SK-N-MC (cell line): ENCODE measurements at regions not wholly inside any gene's neighbourhood (a gene's known extent, or its start where the extent isn't known, plus 50 kb on each side); places are given as distances from the start of the nearest gene placed in this dataset.

ENCODE experiments used
- DNase-seq: peaks from one replicate; pipeline ENCODE4 v3.0.0-alpha.2; 2011; ENCODE audit warnings: low read depth, low spot score
- H3K27ac ChIP-seq: fragments of 200-600 bp; sonication (generic); 2 replicates; pipeline ENCODE4 v1.5.1; 2016; ENCODE audit warnings: mixed run types
- H3K36me3 ChIP-seq: fragments of 200-600 bp; sonication (generic); 2 replicates; pipeline ENCODE4 v1.6.1; 2017; ENCODE audit warnings: antibody characterized with exemption, low read length, mixed read lengths; ENCODE audit not compliant: insufficient read depth
- H3K4me3 ChIP-seq: fragments of 200-600 bp; sonication (generic); 2 replicates; pipeline ENCODE4 v1.5.1; 2016
- H3K9ac ChIP-seq: fragments of 200-600 bp; sonication (generic); 2 replicates; pipeline ENCODE4 v1.8.0; 2017; ENCODE audit warnings: mixed run types, mixed read lengths; ENCODE audit not compliant: insufficient read length
- H3K9me3 ChIP-seq: fragments of 200-600 bp; sonication (generic); 2 replicates; pipeline ENCODE4 v1.6.1; 2017; ENCODE audit warnings: low read depth, mild to moderate bottlenecking, antibody characterized with exemption, low read length, moderate library complexity, mixed read lengths
- EZH2 ChIP-seq: fragments of 200-600 bp; sonication (generic); IDR thresholded peaks from one replicate; pipeline ENCODE4 v1.6.1; 2017; ENCODE audit warnings: antibody characterized with exemption
- FOXP2 ChIP-seq: optimal IDR thresholded peaks from 2 replicates; pipeline ENCODE3; 2011; ENCODE audit warnings: mild to moderate bottlenecking, moderate library complexity; ENCODE audit not compliant: insufficient read depth; ENCODE audit errors: extremely low read length, control extremely low read depth
- POLR2AphosphoS5 ChIP-seq: IDR thresholded peaks from 2 replicates; pipeline ENCODE4 v1.6.1; 2012; ENCODE audit warnings: mild to moderate bottlenecking, low read depth, low read length, borderline replicate concordance

GRCh38 chr1:106223213-106223612 is 833.3 kb upstream of the PRMT6 start:
- no peak overlapping the region for H3K9ac ChIP-seq
- H3K4me3 ChIP-seq, result no peak overlapping the region
- TF ChIP-seq EZH2 (no peak), POLR2AphosphoS5 (no peak), FOXP2 (no peak)
- H3K36me3 ChIP-seq, result no peaks in the 10 kb centered on the region; the same call in 1 of the 2 replicates
- no peak overlapping the region for H3K27ac ChIP-seq
- H3K9me3 ChIP-seq, result no peaks in the 10 kb centered on the region
- DNase-seq, result no peak

GRCh38 chr1:106224426-106224825 is 832.0 kb upstream of the PRMT6 start:
- no peak for DNase-seq
- Histone ChIP-seq H3K36me3 (no peaks in the 10 kb centered on the region; the same call in 1 of the 2 replicates), H3K27ac (no peak overlapping the region), H3K9ac (no peak overlapping the region), H3K9me3 (no peaks in the 10 kb centered on the region), H3K4me3 (no peak overlapping the region)
- TF ChIP-seq POLR2AphosphoS5, result no peak
- no peak for TF ChIP-seq FOXP2
- TF ChIP-seq EZH2, result no peak

GRCh38 chr1:106225403-106225802 is 831.1 kb upstream of the PRMT6 start:
- Histone ChIP-seq H3K4me3 (no peak overlapping the region), H3K36me3 (no peaks in the 10 kb centered on the region; the same call in 1 of the 2 replicates), H3K27ac (no peak overlapping the region), H3K9me3 (no peaks in the 10 kb centered on the region), H3K9ac (no peak overlapping the region)
- DNase-seq, result no peak
- TF ChIP-seq FOXP2 (no peak), EZH2 (no peak), POLR2AphosphoS5 (no peak)

GRCh38 chr1:106226550-106226949 is 829.9 kb upstream of the PRMT6 start:
- TF ChIP-seq POLR2AphosphoS5 (no peak), EZH2 (no peak), FOXP2 (no peak)

GRCh38 chr1:106232128-106232527 is 824.3 kb upstream of the PRMT6 start:
- DNase-seq, result no peak
- Histone ChIP-seq H3K4me3 (no peak overlapping the region), H3K9me3 (no peaks in the 10 kb centered on the region), H3K27ac (no peak overlapping the region), H3K36me3 (no peaks in the 10 kb centered on the region), H3K9ac (no peak overlapping the region)
- TF ChIP-seq EZH2 (no peak), FOXP2 (no peak), POLR2AphosphoS5 (no peak)

More at GRCh38 chr1:106226550-106226949, 829.9 kb upstream of the PRMT6 start:
- Histone ChIP-seq H3K27ac (no peak overlapping the region), H3K9ac (no peak overlapping the region), H3K36me3 (no peaks in the 10 kb centered on the region; the same call in 1 of the 2 replicates), H3K4me3 (no peak overlapping the region), H3K9me3 (no peaks in the 10 kb centered on the region)
- no peak for DNase-seq

GRCh38 chr1:106233511-106233910 is 823.0 kb upstream of the PRMT6 start:
- DNase-seq, result peak; percentile 63
- TF ChIP-seq FOXP2, result no peak
- TF ChIP-seq POLR2AphosphoS5, result no peak
- TF ChIP-seq EZH2, result no peak
- H3K36me3 ChIP-seq, result no peaks in the 10 kb centered on the region
- H3K9ac ChIP-seq, result no peak overlapping the region
- H3K9me3 ChIP-seq, result no peaks in the 10 kb centered on the region
- 0 out of 2 replicates have a peak overlapping the region, but pooled peaks have one; percentile 10 for H3K4me3 ChIP-seq
- H3K27ac ChIP-seq, result peak overlapping the region; percentile 76; the same call in 1 of the 2 replicates

- Histone ChIP-seq H3K9ac (no peak overlapping the region), H3K36me3 (no peaks in the 10 kb centered on the region), H3K9me3 (no peaks in the 10 kb centered on the region), H3K27ac (no peak overlapping the region), H3K4me3 (no peak overlapping the region)
- DNase-seq, result no peak
- TF ChIP-seq POLR2AphosphoS5 (no peak), FOXP2 (no peak), EZH2 (no peak)
These were observed 807.1 kb upstream of the PRMT6 start for GRCh38 chr1:106249365-106249764.

DNA sequence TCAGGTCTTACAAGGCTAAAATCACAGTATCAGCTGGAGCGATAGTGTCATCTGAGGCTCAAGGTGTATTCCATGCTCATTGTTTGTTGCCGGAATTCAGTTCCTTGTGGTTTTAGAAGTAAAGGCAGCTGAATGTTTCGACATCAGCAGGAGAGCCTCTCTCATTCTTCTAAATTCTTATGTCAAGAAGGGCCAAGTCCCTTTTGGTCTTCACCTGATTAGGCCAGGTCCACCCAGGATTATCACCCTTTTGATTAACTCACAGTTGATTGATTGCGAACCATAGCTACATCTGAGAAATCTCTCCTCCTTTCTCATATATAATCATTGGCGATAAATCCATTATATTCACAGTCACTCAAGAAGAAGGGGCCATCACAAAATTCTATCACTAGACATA is 806.7 kb upstream of the PRMT6 start:
- Histone ChIP-seq H3K9me3 (no peaks in the 10 kb centered on the region), H3K9ac (no peak overlapping the region), H3K27ac (no peak overlapping the region), H3K4me3 (no peak overlapping the region), H3K36me3 (no peaks in the 10 kb centered on the region)
- TF ChIP-seq POLR2AphosphoS5 (no peak), FOXP2 (no peak), EZH2 (no peak)
- DNase-seq, result no peak

- DNase-seq, result no peak
- TF ChIP-seq FOXP2 (no peak), EZH2 (no peak)
- Histone ChIP-seq H3K27ac (peak overlapping the region; percentile 7; the same call in 1 of the 2 replicates), H3K36me3 (no peaks in the 10 kb centered on the region), H3K9me3 (peaks cover 4% of the 10 kb centered on the region; the same call in 1 of the 2 replicates), H3K9ac (no peak overlapping the region), H3K4me3 (no peak overlapping the region)
These were observed 801.7 kb upstream of the PRMT6 start for GRCh38 chr1:106254748-106255147.
